Dermis blood vessel endothelial cell (primary cell): ENCODE measurements at regions not wholly inside any gene's neighbourhood (a gene's known extent, or its start where the extent isn't known, plus 50 kb on each side); places are given as distances from the start of the nearest gene placed in this dataset.

ENCODE experiments used
- DNase-seq: peaks from one replicate; pipeline ENCODE4 v3.0.0; 2010

DNA sequence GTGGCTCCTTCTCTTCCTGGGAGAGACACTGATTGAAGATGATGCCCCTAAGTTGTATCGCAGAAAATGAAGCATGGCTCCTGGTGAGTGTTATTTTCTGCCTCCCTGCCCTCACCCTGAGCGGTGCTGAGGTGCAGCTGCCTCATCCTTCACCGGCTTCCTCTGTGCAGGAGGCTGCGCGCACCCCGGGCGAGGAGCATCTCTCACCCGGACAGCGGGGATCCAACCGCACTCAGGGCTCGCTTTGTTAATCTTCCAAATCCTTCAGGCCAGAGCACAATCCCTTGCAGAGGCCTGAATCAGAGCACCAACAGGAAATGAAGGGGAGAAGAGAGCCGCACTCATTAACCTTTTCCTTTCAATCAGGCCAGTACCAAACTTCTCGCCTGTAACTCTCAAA is 910.3 kb downstream of the CCSER2 start:
- DNase-seq = no peak

DNA sequence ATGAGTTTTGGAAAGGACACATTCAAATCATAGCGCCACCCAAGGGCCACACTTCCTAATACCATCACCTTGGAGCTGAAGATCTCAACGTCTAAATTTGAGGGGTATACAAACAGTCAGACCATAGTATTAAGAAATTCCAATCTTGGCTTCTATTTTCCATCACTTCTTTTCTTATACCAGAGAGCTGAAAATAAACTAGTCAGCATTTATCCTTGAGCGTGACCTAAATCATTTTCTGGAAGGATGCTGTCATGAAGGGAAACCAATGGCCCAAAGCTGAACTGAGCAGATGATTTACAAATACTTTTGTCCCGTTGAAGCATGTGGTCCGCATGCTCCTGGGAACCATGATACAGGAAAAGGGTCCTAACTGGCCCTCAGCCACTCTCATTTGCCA is 921.9 kb downstream of the CCSER2 start:
- DNase-seq = no peak

DNA sequence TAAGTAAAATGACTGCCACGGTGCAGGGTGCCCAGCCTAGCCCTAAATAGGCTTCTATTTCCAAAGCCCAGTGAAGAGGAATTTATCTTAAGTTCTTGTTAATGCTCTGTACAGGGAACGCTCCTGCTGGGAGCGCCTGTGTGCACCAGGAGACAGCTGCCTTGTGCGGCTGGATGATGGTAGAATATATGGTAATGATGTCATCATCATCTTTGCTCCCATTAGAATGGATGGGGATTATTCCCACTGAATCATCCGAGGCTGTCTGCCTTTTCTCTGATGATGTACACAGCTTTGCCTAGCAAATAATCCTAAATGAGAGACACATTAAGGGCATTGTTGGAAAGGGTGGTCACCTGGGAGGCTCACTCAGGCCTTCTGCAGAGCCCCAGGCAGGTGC is 928.1 kb downstream of the CCSER2 start:
- no peak for DNase-seq

GRCh38 chr10:85259908-85260307 is 931.5 kb downstream of the CCSER2 start:
- no peak for DNase-seq

DNA sequence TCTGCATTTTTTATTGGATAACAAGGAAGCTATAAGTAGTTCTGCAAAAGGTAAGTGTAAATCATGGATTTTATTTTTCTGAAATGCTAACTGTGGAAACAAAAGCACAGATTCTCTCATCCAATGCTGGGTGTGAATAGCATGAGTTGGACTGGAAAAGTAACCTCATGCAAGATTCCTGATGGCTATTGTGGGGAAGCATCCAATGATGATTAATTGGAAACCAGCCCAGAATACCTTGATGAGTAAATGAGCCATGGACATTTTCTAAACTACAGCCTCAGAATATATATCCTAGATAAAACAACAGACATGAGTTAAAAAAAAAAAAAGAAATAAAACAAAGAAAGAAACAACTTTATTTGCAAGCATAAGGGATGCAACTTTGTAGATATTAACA is 934.6 kb downstream of the CCSER2 start:
- no peak for DNase-seq

DNA sequence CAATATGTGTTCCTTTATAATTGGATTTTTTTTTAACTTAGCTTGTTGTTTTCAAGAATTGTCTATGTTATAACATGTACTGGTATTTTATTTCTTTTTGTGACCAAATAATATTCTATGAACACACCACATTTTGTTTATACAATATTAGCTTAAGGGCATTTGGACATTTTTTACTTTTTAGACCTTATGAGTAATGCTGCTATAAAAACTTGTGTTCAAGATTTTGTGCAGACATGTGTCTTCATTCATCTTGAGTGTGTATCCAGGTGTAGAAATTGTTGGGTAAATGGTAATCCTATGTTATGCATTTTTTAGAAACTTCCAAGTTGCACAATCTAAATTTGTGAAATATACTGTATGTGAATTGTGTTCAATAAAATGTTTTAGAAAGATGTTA is 936.7 kb downstream of the CCSER2 start:
- no peak for DNase-seq

DNA sequence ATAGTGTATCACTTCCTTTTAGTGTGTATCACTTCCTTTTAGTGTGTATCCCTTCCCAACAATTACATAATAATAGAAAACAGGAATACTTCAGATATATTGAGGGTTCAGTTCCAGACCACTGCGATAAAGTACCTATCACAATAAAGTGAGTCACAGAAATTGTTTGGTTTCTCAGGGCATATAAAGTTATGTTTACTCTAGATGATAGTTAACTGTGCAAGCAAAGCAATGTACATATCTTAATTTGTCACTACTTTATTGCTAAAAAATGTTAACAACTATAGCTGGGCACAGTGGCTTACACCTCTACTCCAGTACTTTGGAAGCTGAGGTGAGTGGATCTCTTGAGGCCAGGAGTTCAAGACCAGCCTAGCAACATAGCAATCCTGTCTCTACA is 938.4 kb downstream of the CCSER2 start:
- no peak for DNase-seq

DNA sequence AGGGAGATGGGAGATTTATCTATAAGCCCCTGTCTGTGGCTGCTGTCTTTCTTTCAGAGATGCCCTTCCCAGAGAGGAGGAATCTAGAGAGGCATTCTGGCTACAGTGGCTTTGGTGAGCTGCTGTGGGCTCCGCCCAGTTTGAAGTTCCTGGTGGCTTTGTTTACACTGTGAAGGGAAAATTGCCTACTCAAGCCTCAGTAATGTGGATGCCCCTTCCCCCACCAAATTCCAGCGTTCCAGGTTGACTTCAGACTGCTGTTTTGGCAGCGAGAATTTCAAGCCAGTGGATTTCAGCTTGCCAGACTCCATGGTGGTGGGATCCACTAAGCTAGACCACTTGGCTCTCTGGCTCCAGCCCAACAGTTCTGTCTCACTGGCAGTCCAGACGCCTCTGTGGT is 951.6 kb downstream of the CCSER2 start:
- no peak for DNase-seq

DNA sequence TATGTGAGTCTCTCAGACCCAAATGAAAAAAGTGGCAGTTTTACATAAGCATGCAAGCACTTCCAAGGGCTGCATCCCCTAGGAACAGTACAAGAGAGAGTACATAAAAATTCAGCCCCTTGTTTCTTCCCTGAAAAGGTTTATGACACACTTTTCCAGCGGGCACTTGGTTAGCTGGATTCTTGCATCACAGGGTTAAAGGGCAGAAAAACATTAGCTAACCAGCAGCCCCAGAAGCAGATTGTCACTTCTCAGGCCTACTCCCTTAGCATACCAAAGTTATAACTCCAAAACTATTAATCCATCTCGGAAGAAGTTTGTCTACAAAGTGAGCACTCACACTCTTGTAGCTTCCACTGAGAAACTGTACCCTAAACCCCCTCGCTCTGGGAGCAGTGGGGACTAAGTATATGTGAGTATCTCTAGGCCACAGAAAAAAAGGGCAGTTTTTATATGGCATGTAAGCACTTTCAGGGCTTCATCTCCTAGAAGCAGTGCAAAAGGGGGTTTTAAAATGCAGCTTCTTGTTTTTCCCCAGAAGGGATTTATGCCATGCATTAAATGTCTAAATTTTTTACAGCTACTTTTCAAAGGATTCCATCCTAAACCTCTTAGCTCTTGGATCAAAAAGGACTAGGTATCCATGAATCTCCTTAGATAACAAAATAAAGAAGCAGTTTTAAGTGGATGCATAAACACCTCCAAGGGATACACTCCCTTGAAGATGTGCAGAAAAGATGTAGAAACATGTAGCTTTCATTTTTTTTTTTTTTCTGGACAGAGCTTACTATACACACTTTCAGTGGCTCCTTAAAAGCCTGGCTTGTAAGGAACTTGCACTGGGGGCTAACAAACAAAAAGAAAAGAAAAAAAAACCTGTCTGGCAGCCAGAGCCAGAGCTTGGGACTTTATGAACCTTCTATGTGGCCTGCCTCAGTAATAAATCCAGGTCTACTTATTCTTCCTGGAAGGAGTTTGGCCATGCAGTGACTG is 956.7 kb downstream of the CCSER2 start:
- no peak for DNase-seq

DNA sequence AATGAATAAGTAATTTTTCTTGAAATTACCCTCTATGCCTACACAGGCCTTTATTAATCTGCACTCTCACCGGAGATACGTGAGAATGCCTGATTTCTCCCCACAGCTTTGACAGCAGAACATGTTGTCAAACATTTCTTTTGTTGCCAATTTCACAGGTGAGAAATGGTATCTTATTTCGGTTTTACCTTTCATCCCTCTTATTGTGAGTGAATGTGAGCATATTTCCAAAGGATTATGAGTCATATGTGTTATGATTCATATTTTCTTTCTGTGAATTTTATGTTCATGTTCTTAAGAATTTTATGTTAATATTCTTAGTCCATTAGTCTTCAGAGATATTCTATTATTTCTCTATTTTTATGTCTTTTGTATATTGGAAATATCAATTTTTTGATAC is 965.1 kb downstream of the CCSER2 start:
- DNase-seq = no peak

DNA sequence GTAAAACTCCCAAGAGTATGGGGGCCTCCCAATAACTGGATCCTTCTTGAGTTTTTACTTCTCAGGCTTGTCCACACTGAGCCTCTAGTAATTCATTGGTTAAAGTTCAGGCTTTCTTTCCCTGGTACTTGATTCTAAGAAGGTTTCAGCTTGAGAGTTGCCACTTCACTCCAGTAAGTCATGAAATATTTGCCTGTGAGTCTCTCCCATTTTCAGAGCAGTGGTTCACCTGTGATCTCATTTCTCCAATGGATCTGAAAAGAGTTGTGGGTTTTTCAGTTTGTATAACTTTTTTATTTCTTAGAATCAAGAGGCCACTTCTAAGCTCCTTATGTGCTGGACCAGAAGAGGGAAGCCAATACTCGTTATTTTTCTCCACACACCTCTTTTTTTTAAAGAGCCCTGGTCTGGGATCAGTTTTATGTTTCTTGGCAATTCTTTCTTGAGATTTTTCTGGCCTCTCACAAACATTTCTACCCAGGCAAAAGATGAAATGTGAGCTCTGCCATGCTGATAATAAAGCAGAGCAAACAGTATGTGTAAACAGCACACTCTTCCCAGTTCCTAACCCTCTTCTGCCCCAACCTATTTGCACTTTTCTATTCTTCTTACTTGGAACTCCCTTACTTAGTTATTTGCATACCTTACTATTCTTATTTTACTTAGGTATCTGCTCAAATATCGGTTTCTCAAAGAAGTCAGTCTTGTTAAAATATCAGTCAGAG is 983.4 kb downstream of the CCSER2 start:
- no peak for DNase-seq

DNA sequence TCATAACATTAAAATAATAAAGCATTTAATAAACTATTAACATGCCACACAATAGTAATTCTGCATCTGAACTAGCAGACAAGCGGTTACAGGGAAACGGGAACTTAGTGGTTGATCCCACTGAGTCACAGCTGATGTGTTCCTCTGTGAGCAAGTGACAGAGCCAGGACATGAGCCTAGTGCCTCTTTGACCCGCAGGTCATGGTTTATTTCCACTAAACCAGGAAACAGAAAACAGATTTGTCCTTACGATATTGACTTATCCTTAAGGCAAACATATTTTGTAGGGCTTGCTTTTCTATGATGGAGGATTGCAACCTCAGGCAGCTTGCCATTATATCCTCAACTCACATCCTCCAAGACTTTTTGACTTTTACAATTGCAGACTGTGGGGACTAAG is 987.3 kb downstream of the CCSER2 start:
- DNase-seq = no peak

- DNase-seq = no peak
These were observed 987.9 kb downstream of the CCSER2 start for GRCh38 chr10:85316276-85316675.

DNA sequence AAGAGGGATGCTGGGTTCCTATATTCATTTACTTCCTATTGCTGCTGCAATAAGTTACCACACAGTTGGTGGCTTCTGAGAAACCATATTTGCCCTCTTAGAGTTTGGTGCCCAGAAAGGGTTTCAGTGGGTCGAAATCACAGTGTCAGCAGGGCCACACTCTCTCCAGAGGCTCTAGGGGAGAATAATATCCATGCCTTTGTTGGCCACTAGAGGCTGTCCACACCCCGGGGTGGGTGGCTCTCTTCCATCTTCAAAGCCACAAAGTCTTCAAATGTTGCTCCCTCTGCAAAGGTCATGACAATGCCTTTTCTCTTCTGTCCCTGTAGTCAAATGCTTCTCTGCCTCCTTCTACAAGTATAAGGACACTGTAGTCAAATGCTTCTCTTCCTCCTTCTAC is 989.4 kb downstream of the CCSER2 start:
- DNase-seq = no peak

DNA sequence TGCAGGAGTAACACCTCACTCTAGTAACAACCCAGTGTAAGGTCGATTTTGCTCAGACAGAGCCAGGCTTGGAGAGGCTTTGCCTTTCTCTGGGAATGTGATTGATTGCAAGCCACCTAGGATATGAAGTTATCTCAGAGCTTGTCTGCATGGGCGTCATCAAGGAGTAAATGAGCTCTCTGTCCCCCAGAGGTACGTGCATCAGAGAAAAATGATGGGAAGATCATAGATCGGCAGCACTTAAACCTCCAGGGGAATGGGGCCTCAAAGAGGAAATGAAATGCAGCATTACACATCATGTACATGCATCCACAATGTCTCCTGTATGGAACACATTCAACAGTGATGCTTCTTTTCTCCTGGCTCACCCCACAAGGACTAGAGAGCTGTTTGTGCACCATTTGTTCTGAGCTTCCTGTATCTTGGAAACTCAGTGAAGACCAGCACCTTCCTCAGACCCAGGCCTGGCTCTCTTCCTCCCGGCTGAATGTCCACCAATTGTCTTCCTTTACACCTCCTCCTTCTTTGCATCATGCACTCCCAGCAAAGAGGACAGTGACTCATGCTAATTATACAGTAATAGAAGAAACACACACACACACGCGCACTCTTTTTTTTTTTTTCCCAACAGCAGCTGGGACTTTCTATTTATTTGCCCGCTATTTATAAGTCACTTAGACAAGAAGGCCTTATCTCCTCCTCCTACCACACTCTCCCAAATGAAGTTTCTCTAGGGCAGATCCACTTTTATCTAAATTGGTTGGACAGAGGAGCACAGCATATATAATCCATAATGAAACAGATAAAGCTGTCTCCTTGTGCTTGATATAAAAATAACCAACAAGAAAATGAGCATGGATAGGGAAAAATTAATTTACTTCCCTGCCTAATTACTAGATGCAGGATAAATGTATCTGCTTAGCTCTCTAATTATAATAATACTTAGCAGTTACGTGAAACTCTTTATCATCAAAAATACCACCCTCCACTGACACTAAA is 990.7 kb downstream of the CCSER2 start:
- DNase-seq = no peak

DNA sequence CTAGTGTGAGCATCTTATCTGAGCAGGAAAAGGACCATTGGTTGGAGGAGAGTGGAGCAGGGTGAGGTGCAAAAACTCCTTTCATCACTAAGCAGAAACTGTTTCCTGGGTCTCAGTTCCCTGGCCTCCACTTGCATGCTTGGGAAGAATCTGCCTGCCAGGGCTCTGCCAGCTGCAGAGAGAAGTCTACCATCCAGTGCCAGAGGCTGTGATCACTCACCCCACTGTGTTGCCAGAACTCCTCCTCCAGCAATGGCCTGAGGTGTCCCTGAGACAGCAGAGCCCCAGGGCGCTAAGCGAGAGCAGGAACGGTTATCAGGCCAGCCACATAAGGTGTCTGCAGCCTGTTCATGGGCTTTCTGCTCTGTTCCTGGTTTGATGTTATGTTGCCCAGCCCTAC is 991.4 kb downstream of the CCSER2 start:
- DNase-seq = no peak

DNA sequence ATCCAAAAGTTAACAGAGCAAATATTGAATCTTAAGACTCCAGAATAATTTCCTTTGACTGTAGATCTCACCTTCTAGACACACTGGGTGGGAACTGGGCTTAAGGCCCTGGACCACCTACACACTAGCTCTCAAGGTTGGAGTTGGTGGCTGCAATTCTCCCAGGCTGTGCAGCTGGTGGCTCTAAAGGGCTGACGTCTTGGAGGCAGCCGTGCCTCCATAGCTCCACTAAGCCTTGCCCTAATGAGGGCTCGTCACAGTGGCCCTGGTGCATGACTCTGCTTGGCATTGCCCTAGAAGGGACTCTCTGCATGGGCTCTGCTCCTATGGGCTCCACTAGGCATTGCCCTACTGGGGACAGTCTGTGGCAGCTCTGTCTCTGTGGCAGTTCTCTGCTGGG is 1005.2 kb downstream of the CCSER2 start:
- DNase-seq = no peak

GRCh38 chr10:85362401-85362800 is 1004.2 kb downstream of the GRID1 start:
- no peak for DNase-seq

GRCh38 chr10:85377029-85377806 is 989.4 kb downstream of the GRID1 start:
- no peak for DNase-seq

DNA sequence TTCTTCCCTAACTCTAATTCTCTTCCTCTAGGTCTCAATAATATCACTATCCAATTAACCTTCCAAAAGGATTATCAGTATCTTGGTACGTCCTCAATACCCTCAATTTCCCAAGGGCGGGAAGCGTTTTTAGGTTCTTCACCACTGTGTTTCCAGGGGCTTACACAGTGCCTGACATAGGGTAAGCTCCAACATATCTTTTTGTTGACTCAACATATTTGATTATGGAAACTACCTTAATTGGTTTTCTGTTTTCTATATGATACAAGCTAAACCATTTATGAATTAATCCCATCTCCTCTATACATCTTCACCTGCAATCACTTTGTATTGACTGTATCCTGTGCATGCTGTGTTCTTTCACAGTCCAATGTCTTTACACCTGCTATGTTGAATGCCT is 987.3 kb downstream of the GRID1 start:
- no peak for DNase-seq

DNA sequence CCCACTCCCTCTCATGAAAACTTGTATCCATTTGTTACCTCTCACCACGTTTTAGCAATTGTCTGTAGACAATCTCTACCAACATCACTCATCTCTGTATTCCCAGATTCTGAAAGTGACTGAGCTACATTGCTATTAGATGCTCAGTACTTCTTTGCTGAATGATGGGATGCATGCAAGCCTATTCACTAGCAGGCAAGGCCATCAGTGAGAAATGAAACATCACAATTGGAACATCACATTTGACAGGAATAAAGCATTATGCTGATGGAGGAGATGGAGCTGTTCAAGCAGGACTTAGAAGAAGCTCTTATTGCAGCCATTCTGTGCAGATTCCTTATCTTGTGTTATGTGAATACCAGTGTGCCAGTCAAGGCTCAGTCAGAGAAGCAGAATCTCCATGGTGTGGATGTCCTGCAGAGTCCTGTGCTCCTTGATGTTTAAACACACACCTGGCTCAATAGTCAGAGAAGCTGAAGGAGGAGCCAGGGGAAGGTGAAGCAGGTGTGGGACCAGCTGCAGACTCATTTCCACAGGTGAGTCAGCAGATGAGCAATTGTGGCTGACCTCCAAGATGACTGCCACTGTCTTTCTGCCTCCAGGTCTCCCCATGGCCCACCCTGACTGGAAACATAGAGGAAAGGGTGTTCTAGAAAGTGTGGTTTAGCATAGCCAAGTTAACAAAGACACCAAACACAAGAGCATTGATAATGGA is 965.5 kb downstream of the GRID1 start:
- DNase-seq = no peak
